H9 (cell line): ENCODE measurements at regions not wholly inside any gene's neighbourhood (a gene's known extent, or its start where the extent isn't known, plus 50 kb on each side); places are given as distances from the start of the nearest gene placed in this dataset.

ENCODE experiments used
- DNase-seq: peaks from one replicate; pipeline ENCODE4 v3.0.0-alpha.2; 2017
- H2AFZ ChIP-seq: one replicate; pipeline ENCODE4 v1.6.1; 2013; ENCODE audit warnings: mild to moderate bottlenecking, low read length, control low read depth, moderate library complexity
- H2AK5ac ChIP-seq: 2 replicates; pipeline ENCODE4 v1.6.1; 2013; ENCODE audit warnings: low read length, control low read depth, mixed read lengths; ENCODE audit not compliant: insufficient read length
- H2BK120ac ChIP-seq: one replicate; pipeline ENCODE4 v1.6.1; 2013; ENCODE audit warnings: low read depth, mild to moderate bottlenecking, low read length, control low read depth, inconsistent platforms; ENCODE audit not compliant: poor library complexity, severe bottlenecking
- H2BK12ac ChIP-seq: 2 replicates; pipeline ENCODE4 v1.6.1; 2013; ENCODE audit warnings: low read length, control low read depth, mixed read lengths, low read depth; ENCODE audit not compliant: insufficient read length
- H2BK15ac ChIP-seq: 2 replicates; pipeline ENCODE4 v1.6.1; 2013; ENCODE audit warnings: low read depth, low read length, control low read depth
- H2BK20ac ChIP-seq: one replicate; pipeline ENCODE4 v1.6.1; 2013; ENCODE audit warnings: low read depth, mild to moderate bottlenecking, low read length, control low read depth, inconsistent platforms; ENCODE audit not compliant: poor library complexity, severe bottlenecking
- H2BK5ac ChIP-seq: 2 replicates; pipeline ENCODE4 v1.6.1; 2013; ENCODE audit warnings: low read length, control low read depth, mixed read lengths; ENCODE audit not compliant: insufficient read length
- H3K14ac ChIP-seq: 2 replicates; pipeline ENCODE4 v1.6.1; 2013; ENCODE audit warnings: low read length, control low read depth; ENCODE audit not compliant: insufficient read depth
- H3K18ac ChIP-seq: 2 replicates; pipeline ENCODE4 v1.6.1; 2013; ENCODE audit warnings: low read depth, mild to moderate bottlenecking, mixed read lengths, low read length, control low read depth; ENCODE audit not compliant: insufficient read length
- H3K23ac ChIP-seq: 2 replicates; pipeline ENCODE4 v1.6.1; 2013; ENCODE audit warnings: low read length, control low read depth, mixed read lengths, low read depth; ENCODE audit not compliant: insufficient read length
- H3K23me2 ChIP-seq: 2 replicates; pipeline ENCODE4 v1.6.1; 2013; ENCODE audit warnings: low read depth, mild to moderate bottlenecking, mixed read lengths, low read length, control low read depth; ENCODE audit not compliant: insufficient read length, poor library complexity, severe bottlenecking
- H3K27ac ChIP-seq: 2 replicates; pipeline ENCODE4 v1.5.1; 2013; ENCODE audit warnings: low read length, control low read depth, mixed read lengths, low read depth; ENCODE audit not compliant: insufficient read length
- H3K27me3 ChIP-seq: 2 replicates; pipeline ENCODE4 v1.6.1; 2013; ENCODE audit warnings: low read length, control low read depth, inconsistent platforms; ENCODE audit not compliant: insufficient read depth
- H3K4ac ChIP-seq: 2 replicates; pipeline ENCODE4 v1.6.1; 2013; ENCODE audit warnings: low read depth, mild to moderate bottlenecking, control low read depth, inconsistent platforms, low read length, moderate library complexity
- H3K4me1 ChIP-seq: 2 replicates; pipeline ENCODE4 v1.6.1; 2013; ENCODE audit warnings: low read length, control low read depth, inconsistent platforms; ENCODE audit not compliant: insufficient read depth
- H3K4me2 ChIP-seq: 2 replicates; pipeline ENCODE4 v1.6.1; 2013; ENCODE audit warnings: low read length, control low read depth, mixed read lengths; ENCODE audit not compliant: insufficient read length, insufficient read depth
- H3K56ac ChIP-seq: 2 replicates; pipeline ENCODE4 v1.6.1; 2013; ENCODE audit warnings: low read depth, mild to moderate bottlenecking, mixed read lengths, low read length, control low read depth; ENCODE audit not compliant: insufficient read length
- H3K79me1 ChIP-seq: 2 replicates; pipeline ENCODE4 v1.6.1; 2013; ENCODE audit warnings: low read depth, mild to moderate bottlenecking, moderate library complexity, low read length, control low read depth, inconsistent platforms; ENCODE audit not compliant: insufficient read depth, poor library complexity, severe bottlenecking
- H3K79me2 ChIP-seq: 2 replicates; pipeline ENCODE4 v1.6.1; 2013; ENCODE audit warnings: low read length, control low read depth, inconsistent platforms; ENCODE audit not compliant: insufficient read depth
- H3K9ac ChIP-seq: 2 replicates; pipeline ENCODE4 v1.6.1; 2013; ENCODE audit warnings: low read length, control low read depth, mixed read lengths; ENCODE audit not compliant: insufficient read length; ENCODE audit errors: extremely low read depth
- H3K9me3 ChIP-seq: one replicate; pipeline ENCODE4 v1.6.1; 2013; ENCODE audit warnings: low read depth, low read length, inconsistent platforms; ENCODE audit not compliant: control insufficient read depth
- H3T11ph ChIP-seq: one replicate; pipeline ENCODE4 v1.6.1; 2013; ENCODE audit warnings: mild to moderate bottlenecking, low read length, control low read depth, inconsistent platforms
- H4K20me1 ChIP-seq: one replicate; pipeline ENCODE4 v1.6.1; 2013; ENCODE audit not compliant: control insufficient read depth, insufficient read length, insufficient read depth
- H4K5ac ChIP-seq: 2 replicates; pipeline ENCODE4 v1.6.1; 2013; ENCODE audit warnings: low read depth, mild to moderate bottlenecking, mixed read lengths, low read length, control low read depth; ENCODE audit not compliant: insufficient read length
- H4K8ac ChIP-seq: replicated peaks from 2 replicates; pipeline ENCODE4 v1.6.1; 2013; ENCODE audit warnings: low read length, control low read depth, mixed read lengths, low read depth; ENCODE audit not compliant: insufficient read length
- H4K91ac ChIP-seq: 2 replicates; pipeline ENCODE4 v1.6.1; 2013; ENCODE audit warnings: low read depth, mild to moderate bottlenecking, moderate library complexity, mixed read lengths, low read length, control low read depth; ENCODE audit not compliant: insufficient read length
- H3K27ac Mint-ChIP-seq, 3 experiments: 2 replicates in 2 of 3; 3 replicates in 1 of 3; pipeline ENCODE4 v1.8.0; 2020 to 2021; ENCODE audit warnings: mixed read lengths in 3 of 3, mild to moderate bottlenecking in 1 of 3, moderate library complexity in 1 of 3
- H3K27me3 Mint-ChIP-seq: 2 replicates; pipeline ENCODE4 v1.8.0; 2021; ENCODE audit warnings: low read depth, mild to moderate bottlenecking, moderate library complexity, mixed read lengths
- H3K36me3 Mint-ChIP-seq, 3 experiments: 2 replicates in 2 of 3; 3 replicates in 1 of 3; pipeline ENCODE4 v1.8.0; 2020 to 2021; ENCODE audit warnings: low read depth in 3 of 3, mixed read lengths in 3 of 3; ENCODE audit not compliant: insufficient read depth in 1 of 3
- H3K4me1 Mint-ChIP-seq, 2 experiments: 2 replicates each; pipeline ENCODE4 v1.8.0; 2020; ENCODE audit warnings: mixed read lengths in 2 of 2
- H3K4me3 Mint-ChIP-seq, 2 experiments: 2 replicates in 1 of 2; 3 replicates in 1 of 2; pipeline ENCODE4 v1.8.0; 2020 to 2021; ENCODE audit warnings: mild to moderate bottlenecking in 2 of 2, mixed read lengths in 2 of 2, moderate library complexity in 1 of 2
- H3K9me3 Mint-ChIP-seq, 2 experiments: 2 replicates in 1 of 2; 3 replicates in 1 of 2; pipeline ENCODE4 v1.8.0; 2020; ENCODE audit warnings: mild to moderate bottlenecking in 2 of 2, mixed read lengths in 2 of 2, moderate library complexity in 1 of 2
- CTCF ChIP-seq: fragments of 200-600 bp; sonication (generic); conservative IDR thresholded peaks from 3 replicates; pipeline ENCODE4 v1.8.0; 2021; ENCODE audit warnings: antibody characterized with exemption, mild to moderate bottlenecking
- WGBS: extraction: QIAGEN DNeasy Blood & Tissue Kit; methylation state at CpG from one replicate; pipeline ENCODE4 v1.1.7; 2013; ENCODE audit warnings: missing lambda C conversion rate, low lambda C conversion rate, mixed read lengths; ENCODE audit not compliant: insufficient read length; ENCODE audit errors: extremely low coverage; 5-methylcytosine and 5-hydroxymethylcytosine counted together

GRCh38 chr17:6279659-6280058 lies 155.3 kb downstream of the AIPL1 start:
- H3K56ac ChIP-seq: no peak overlapping the region
- no peak overlapping the region for H3K27ac Mint-ChIP-seq

More at GRCh38 chr17:6279659-6280058, 155.3 kb downstream of the AIPL1 start:
- H3K27ac ChIP-seq: no peak overlapping the region
- H2BK12ac ChIP-seq: no peak overlapping the region
- no peaks in the 10 kb centered on the region for H3K23me2 ChIP-seq
- peaks cover 3 to 7% of the 10 kb centered on the region in 2 experiments for H3K9me3 Mint-ChIP-seq
- H3K4me3 Mint-ChIP-seq: no peak overlapping the region
- no peak overlapping the region for H2BK120ac ChIP-seq
- peak; percentile 94 for DNase-seq
- no peaks in the 10 kb centered on the region for H3K79me2 ChIP-seq
- H3K9ac ChIP-seq: no peak overlapping the region
- H3K14ac ChIP-seq: no peak overlapping the region
- H3K36me3 Mint-ChIP-seq: peaks cover 0 to 10% (median 0%) of the 10 kb centered on the region in 3 experiments; a peak in 3 of 7 replicates
- no peak overlapping the region for H3T11ph ChIP-seq
- H3K27me3 ChIP-seq: no peaks in the 10 kb centered on the region
- no peak overlapping the region for H2BK20ac ChIP-seq
- no peak overlapping the region for H2AK5ac ChIP-seq
- no peak overlapping the region for H3K4ac ChIP-seq
- H4K20me1 ChIP-seq: no peaks in the 10 kb centered on the region
- H3K4me1 ChIP-seq: peaks cover 2% of the 10 kb centered on the region; the same call in 1 of the 2 replicates
- no peak overlapping the region for H2BK5ac ChIP-seq
- H3K4me2 ChIP-seq: no peak overlapping the region
- H3K4me1 Mint-ChIP-seq: peaks cover 6 to 10% of the 10 kb centered on the region in 2 experiments
- H3K18ac ChIP-seq: no peak overlapping the region
- H3K79me1 ChIP-seq: no peaks in the 10 kb centered on the region
- no peak overlapping the region for H4K91ac ChIP-seq
- H3K9me3 ChIP-seq: no peaks in the 10 kb centered on the region
- H4K8ac ChIP-seq: no peak overlapping the region
- no peak overlapping the region for H2BK15ac ChIP-seq
- no peak overlapping the region for H4K5ac ChIP-seq
- H2AFZ ChIP-seq: no peak overlapping the region
- TF ChIP-seq CTCF: peak; percentile 90
- no CpG with 5 or more reads among the region's 7 CpGs for WGBS
- H3K23ac ChIP-seq: no peak overlapping the region
- H3K27me3 Mint-ChIP-seq: peaks cover 2% of the 10 kb centered on the region; the same call in 1 of the 2 replicates
